GM12865 (cell line): ENCODE measurements at regions not wholly inside any gene's neighbourhood (a gene's known extent, or its start where the extent isn't known, plus 50 kb on each side); places are given as distances from the start of the nearest gene placed in this dataset.

Source experiments
- DNase-seq: peaks from one replicate; pipeline ENCODE4 v3.0.0; 2010; ENCODE audit warnings: low read depth
- H3K4me3 ChIP-seq: 2 replicates; pipeline ENCODE4 v1.5.1; 2011; ENCODE audit warnings: mild to moderate bottlenecking, low read depth, low read length, control low read depth
- TF ChIP-seq, protein P1 (sequence below): IDR thresholded peaks from 2 replicates; pipeline ENCODE4 v1.5.1; 2011; ENCODE audit warnings: low read length, control low read depth, low read depth, inconsistent platforms; ENCODE audit not compliant: insufficient read depth; ENCODE audit errors: missing control alignments

DNA sequence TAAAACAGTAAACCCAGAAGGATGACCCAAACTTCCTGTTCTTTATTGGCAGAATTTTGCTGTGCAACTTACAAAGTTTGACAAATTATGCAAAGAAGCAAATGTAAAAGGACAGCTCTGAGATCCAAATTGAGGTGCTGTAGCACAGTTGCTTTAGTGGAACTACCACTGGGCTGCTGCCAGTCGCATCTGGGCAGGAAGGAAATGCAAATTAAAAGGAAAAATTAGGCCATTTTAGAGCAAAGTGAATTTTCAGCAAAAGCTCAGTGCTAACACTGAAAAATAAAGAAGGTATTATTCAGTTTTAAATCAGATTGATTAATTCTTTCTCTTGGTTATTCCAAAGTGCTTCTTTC lies 104.5 kb downstream of the ZMAT3 start:
- TF ChIP-seq, protein P1, sequence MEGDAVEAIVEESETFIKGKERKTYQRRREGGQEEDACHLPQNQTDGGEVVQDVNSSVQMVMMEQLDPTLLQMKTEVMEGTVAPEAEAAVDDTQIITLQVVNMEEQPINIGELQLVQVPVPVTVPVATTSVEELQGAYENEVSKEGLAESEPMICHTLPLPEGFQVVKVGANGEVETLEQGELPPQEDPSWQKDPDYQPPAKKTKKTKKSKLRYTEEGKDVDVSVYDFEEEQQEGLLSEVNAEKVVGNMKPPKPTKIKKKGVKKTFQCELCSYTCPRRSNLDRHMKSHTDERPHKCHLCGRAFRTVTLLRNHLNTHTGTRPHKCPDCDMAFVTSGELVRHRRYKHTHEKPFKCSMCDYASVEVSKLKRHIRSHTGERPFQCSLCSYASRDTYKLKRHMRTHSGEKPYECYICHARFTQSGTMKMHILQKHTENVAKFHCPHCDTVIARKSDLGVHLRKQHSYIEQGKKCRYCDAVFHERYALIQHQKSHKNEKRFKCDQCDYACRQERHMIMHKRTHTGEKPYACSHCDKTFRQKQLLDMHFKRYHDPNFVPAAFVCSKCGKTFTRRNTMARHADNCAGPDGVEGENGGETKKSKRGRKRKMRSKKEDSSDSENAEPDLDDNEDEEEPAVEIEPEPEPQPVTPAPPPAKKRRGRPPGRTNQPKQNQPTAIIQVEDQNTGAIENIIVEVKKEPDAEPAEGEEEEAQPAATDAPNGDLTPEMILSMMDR, result no peak
- no peak overlapping the region for H3K4me3 ChIP-seq
- peak; percentile 42 for DNase-seq

DNA sequence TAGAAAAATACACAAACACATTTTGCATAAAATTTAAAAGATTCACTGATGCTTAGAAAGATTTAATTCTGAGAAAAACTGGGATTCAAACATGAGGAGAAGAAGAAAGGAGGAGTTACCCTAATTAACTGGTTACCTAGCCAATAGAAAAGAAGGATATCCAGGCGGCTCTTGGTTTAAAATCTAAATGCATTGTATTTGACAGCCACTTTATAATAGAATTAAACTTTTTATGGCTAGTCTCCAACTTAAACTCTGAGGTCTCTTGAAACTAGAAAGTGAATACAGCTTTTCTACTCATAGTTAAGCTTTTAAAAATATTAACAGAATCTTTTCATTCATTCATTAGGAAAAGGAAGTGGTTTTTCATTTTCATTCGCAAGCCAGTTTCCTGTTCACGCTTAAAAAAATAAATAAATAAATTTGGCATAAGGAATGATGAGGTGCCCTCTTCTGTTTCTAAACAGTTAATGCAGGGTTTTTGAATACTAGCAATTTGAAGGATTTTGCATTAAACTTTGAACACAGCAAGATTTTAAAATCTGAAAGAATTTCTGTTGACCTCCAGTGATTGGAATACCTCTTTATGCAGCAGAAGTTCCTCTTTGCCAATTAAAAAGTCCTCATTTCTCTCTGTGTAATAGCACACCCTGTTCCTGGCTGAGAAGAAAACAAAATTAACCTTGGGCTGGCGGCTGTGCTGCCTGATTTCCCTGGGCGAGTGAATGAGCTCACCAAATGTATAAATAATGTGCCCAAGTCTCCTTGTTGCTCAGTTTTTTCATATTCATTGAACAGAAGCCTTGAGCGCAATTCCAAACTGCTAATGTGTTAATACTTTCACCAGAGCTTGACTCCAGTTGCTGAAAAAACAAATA lies 105.1 kb downstream of the ZMAT3 start:
- peak; percentile 59 for DNase-seq
- no peak overlapping the region for H3K4me3 ChIP-seq
- TF ChIP-seq, protein P1, result peak; percentile 35

DNA sequence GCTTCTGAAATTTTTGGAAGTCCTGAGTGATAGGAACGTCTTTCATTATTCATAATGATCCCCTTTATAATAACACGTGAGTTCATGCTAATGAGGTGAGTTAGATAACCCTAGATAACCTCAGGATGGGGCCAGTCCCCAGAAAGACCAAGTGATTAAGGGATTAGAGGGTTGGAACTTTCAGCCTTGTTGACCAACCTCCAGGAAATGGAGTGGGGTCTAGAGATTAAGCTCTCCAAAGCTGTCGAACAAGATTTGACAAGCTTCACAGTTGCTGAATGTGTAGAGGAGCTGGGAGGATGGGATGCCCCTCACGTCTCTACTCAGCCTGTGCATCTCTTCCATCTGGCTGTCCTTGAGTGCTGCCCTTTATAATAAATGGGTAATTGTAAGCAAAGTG lies 107.1 kb downstream of the ZMAT3 start:
- DNase-seq, result no peak
- no peak overlapping the region for H3K4me3 ChIP-seq
- TF ChIP-seq, protein P1, result no peak

DNA sequence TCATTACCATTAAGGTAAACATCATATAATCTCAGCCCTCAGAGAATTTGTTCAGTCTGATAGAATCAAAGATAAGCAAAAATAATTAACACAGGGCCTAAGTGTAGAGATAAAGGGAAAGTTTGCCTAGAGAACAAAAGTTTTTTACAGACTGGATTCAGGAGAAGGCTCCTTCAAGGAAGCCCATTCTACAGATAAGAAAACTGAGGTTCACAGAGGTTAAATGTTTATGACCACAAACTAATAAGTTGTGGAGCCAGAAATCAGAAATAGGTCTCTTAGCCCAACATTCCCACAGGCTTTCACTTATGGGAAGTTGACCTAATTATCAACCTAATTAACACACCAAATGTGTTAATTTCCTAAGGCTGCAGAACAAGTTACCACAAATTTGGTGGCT lies 110.7 kb downstream of the ZMAT3 start:
- no peak for DNase-seq
- TF ChIP-seq, protein P1, result no peak

DNA sequence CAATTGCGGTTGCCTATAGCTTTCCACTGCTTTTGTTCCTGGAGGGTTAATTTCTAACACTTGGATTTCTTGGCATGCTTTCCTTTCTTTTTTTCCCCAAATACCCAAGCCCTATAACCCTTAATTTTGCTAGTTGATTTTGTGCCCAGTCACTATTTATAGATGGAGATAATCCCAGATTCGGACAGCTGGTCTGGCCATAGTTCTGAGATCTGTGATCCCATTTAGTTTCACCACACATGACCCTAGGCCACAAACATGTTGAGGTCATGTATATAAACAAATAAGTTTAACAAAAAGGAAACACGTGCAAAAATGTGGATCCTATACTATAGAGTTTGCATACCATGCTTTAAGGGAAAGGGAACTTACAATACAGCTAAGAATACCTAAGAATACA lies 111.4 kb downstream of the ZMAT3 start:
- H3K4me3 ChIP-seq, result no peak overlapping the region
- TF ChIP-seq, protein P1, result no peak
- DNase-seq, result no peak

More for the DNA sequence above, 110.7 kb downstream of the ZMAT3 start:
- H3K4me3 ChIP-seq, result no peak overlapping the region

DNA sequence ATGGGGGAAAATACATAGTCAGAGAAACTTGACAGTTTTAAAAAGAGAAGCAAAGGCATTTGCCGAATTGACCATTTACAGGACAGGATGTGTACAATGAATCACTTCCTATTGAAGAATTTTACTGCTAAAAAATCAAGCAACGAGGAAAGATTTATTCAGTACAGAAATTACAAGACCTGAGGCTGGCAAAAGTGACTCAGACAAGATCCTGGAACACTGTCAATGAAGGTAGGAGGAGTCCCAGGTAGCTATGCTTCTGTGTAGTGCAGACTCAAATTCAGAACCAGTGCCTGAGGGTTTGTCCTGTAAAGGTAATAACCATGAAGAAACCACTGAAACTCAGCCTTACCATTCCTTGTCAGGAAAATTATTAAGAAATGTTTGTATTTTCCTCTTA lies 120.9 kb downstream of the ZMAT3 start:
- TF ChIP-seq, protein P1, result no peak
- DNase-seq, result no peak
- no peak overlapping the region for H3K4me3 ChIP-seq

DNA sequence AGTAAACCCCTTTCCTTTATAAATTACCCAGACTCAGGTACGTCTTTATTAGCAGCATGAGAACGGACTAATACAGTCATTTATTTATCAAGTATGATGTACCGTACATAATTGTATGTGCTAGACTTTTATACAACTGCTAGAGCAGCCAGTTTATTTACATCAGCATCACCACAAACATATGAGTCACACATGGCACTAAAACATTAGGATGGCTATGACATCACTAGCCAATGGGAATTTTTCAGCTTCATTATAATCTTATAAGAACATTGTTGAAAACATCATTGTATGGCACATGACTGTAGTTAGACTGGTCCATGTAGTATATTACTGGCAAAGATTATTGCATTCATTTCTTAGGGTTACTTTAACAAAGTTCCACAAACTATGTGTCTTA lies 121.7 kb downstream of the ZMAT3 start:
- no peak overlapping the region for H3K4me3 ChIP-seq
- TF ChIP-seq, protein P1, result no peak
- no peak for DNase-seq
